ENCODE measurements at regions not wholly inside any gene's neighbourhood (a gene's known extent, or its start where the extent isn't known, plus 50 kb on each side); places are given as distances from the start of the nearest gene placed in this dataset.

DNA sequence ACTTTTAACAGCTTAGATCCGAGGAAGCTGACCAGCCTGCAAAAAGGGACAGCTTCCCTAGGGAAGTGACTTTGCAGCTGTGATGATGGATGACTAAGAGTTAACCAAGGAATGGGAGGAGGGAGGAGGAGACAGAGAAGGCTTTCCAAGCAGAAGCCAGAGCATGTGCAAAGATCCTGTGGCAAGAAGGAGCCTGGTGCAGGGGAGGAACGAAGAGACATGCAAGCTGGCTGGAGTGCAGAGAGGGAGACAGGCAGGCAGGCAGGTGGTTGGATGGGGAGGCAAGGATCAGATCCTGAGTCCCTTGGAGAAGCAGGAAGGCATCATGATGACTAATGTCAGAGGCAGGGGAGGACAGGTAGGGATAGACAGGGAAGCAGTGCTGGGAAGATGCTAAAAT lies 148.8 kb downstream of the PFKFB3 start:
- no peaks in the 10 kb centered on the region for H3K27me3 ChIP-seq (replicated peaks; ENCODE audit: control insufficient read depth, insufficient read depth, low read length, poor library complexity, severe bottlenecking)
- DNase-seq: no peak
- peaks cover 4% of the 10 kb centered on the region for H3K9me3 ChIP-seq (ENCODE audit: control insufficient read depth, low read length)
- peaks cover 23% of the 10 kb centered on the region for H3K4me1 ChIP-seq (ENCODE audit: control insufficient read depth, insufficient read depth, low read length, poor library complexity, severe bottlenecking)
- no peaks in the 10 kb centered on the region for H3K36me3 ChIP-seq (ENCODE audit: control insufficient read depth, insufficient read depth, low read length)
- no peak overlapping the region for H3K27ac ChIP-seq (ENCODE audit: insufficient read depth, low read length, poor library complexity, severe bottlenecking)
- no peak overlapping the region for H3K4me3 ChIP-seq (ENCODE audit: insufficient read depth, low read depth, low read length, poor library complexity, severe bottlenecking)

DNA sequence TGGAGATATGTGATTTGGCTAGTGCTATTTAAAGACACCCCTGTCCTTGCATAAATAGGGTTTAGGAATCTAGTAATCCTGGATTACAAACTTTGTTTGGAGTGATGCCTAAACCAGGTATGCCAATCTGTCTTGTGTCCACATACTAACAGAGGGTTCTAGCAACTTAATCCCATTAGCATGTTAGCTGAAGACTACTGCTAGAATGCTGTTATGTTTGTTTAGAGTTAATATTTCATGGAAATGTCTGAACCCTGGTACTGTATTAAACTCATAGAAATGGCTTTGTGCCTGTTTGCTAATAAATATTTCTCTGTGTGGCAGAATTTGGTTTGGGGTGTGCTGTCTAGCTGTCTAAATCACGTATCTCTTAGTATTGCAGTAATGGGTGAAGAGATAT lies 150.8 kb downstream of the PFKFB3 start:
- no peaks in the 10 kb centered on the region for H3K27me3 ChIP-seq (replicated peaks; ENCODE audit: control insufficient read depth, insufficient read depth, low read length, poor library complexity, severe bottlenecking)
- H3K4me1 ChIP-seq (ENCODE audit: control insufficient read depth, insufficient read depth, low read length, poor library complexity, severe bottlenecking): peaks cover 4% of the 10 kb centered on the region
- H3K9me3 ChIP-seq (ENCODE audit: control insufficient read depth, low read length): peaks cover 6% of the 10 kb centered on the region
- no peak overlapping the region for H3K4me3 ChIP-seq (ENCODE audit: insufficient read depth, low read depth, low read length, poor library complexity, severe bottlenecking)
- H3K36me3 ChIP-seq (ENCODE audit: control insufficient read depth, insufficient read depth, low read length): no peaks in the 10 kb centered on the region
- no peak overlapping the region for H3K27ac ChIP-seq (ENCODE audit: insufficient read depth, low read length, poor library complexity, severe bottlenecking)
- no peak for DNase-seq

DNA sequence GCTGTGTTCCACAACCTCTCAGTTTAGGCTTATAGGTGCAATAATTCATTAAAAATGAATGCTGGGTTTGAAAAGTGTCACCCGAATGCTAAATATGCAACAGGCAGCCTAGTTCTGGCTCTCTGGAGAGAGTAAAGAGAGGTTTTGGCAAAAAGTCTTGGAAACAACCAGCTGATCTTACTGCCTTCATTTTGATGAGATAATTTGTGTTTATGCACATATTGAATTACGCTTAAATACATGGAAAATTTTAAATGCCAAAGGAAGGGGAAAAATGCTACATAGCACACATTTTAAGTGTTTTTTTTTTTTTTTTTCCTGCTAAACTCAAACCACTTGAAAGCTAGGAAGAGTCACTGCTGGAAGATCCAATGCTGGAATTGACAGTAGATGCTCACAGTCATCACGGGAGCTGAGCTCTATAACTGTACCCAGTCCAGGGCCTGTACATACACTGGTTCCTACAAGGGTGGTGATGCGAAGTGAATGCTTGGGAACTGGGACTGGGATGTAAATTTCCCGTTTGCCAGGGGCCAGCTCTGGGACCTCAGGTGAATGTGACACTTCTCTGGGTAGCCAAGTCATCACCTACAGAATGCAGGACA lies 151.5 kb downstream of the PFKFB3 start:
- Histone ChIP-seq H3K27me3 (replicated peaks; ENCODE audit: control insufficient read depth, insufficient read depth, low read length, poor library complexity, severe bottlenecking) (no peaks in the 10 kb centered on the region), H3K36me3 (ENCODE audit: control insufficient read depth, insufficient read depth, low read length) (no peaks in the 10 kb centered on the region), H3K4me1 (ENCODE audit: control insufficient read depth, insufficient read depth, low read length, poor library complexity, severe bottlenecking) (no peaks in the 10 kb centered on the region), H3K27ac (ENCODE audit: insufficient read depth, low read length, poor library complexity, severe bottlenecking) (no peak overlapping the region), H3K4me3 (ENCODE audit: insufficient read depth, low read depth, low read length, poor library complexity, severe bottlenecking) (no peak overlapping the region), H3K9me3 (ENCODE audit: control insufficient read depth, low read length) (peaks cover 6% of the 10 kb centered on the region)
- no peak for DNase-seq

DNA sequence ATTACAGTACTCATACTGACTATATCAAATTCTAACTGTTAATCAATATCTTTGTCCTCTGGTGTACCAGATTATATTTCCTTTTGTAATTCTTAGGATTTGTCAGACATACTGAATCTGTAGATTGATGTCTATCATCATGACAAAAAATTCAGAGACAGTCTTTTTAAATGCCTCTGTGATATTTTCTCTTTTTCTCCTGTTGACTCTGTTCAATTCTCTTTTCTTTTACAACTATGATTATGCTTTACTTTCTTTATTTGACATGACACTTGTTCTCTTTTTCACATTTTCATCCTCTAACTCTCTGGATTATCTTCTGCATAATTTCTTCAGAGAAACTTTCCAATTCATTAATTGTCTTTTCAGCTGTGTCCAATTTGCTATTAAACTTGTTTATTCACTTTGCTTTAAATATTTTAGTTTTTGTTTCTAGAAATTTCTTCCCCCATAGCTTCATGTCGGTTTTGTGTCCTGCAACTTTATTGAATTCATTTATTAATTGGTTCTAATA lies 153.6 kb downstream of the PFKFB3 start:
- Histone ChIP-seq H3K4me3 (ENCODE audit: insufficient read depth, low read depth, low read length, poor library complexity, severe bottlenecking) (no peak overlapping the region), H3K36me3 (ENCODE audit: control insufficient read depth, insufficient read depth, low read length) (no peaks in the 10 kb centered on the region), H3K4me1 (ENCODE audit: control insufficient read depth, insufficient read depth, low read length, poor library complexity, severe bottlenecking) (no peaks in the 10 kb centered on the region), H3K27me3 (replicated peaks; ENCODE audit: control insufficient read depth, insufficient read depth, low read length, poor library complexity, severe bottlenecking) (no peaks in the 10 kb centered on the region), H3K9me3 (ENCODE audit: control insufficient read depth, low read length) (peaks cover 9% of the 10 kb centered on the region), H3K27ac (ENCODE audit: insufficient read depth, low read length, poor library complexity, severe bottlenecking) (no peak overlapping the region)
- no peak for DNase-seq

DNA sequence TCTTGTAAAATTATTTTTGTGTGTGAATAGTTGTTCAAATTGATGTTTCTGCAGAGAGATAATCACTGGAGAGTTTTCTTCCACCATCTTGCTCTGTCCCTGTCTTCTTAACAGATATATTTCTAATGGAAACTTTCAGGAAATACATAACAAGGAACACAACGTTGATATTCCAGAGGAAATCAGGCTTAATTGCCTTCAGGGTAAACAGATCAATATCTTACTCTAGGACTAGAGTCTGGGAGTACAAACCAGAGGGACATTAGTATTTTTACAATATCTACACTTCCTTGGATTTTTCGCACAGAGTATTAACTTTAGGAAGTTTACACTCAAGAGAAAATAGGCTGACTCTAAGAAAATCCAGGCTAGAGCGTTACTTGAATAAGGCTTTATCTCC lies 159.1 kb downstream of the PFKFB3 start:
- no peak for DNase-seq
- Histone ChIP-seq H3K27ac (ENCODE audit: insufficient read depth, low read length, poor library complexity, severe bottlenecking) (no peak overlapping the region), H3K36me3 (ENCODE audit: control insufficient read depth, insufficient read depth, low read length) (no peaks in the 10 kb centered on the region), H3K27me3 (replicated peaks; ENCODE audit: control insufficient read depth, insufficient read depth, low read length, poor library complexity, severe bottlenecking) (no peaks in the 10 kb centered on the region), H3K4me1 (ENCODE audit: control insufficient read depth, insufficient read depth, low read length, poor library complexity, severe bottlenecking) (no peaks in the 10 kb centered on the region), H3K9me3 (ENCODE audit: control insufficient read depth, low read length) (peaks cover 4% of the 10 kb centered on the region), H3K4me3 (ENCODE audit: insufficient read depth, low read depth, low read length, poor library complexity, severe bottlenecking) (no peak overlapping the region)

DNA sequence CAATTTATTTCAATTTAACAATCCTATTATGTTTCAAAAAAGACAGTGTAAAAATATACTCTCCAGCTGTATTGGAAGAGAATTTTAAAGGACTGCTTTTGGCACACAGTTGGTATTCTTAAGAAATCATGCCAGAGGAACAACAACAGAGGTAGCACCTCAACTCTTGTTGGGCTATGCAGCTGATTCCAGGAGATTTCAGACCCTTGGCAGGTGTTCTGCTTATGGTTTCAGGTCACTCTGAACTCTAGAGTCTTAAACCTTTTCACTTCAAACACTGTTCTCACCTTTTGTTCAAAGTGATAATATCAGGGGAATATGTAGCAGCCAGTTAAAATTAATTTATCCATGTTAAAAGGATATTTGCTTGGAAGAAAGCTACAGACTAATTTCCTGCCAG lies 160.1 kb downstream of the PFKFB3 start:
- H3K27ac ChIP-seq (ENCODE audit: insufficient read depth, low read length, poor library complexity, severe bottlenecking): no peak overlapping the region
- H3K4me3 ChIP-seq (ENCODE audit: insufficient read depth, low read depth, low read length, poor library complexity, severe bottlenecking): no peak overlapping the region
- H3K36me3 ChIP-seq (ENCODE audit: control insufficient read depth, insufficient read depth, low read length): no peaks in the 10 kb centered on the region
- no peak for DNase-seq
- H3K4me1 ChIP-seq (ENCODE audit: control insufficient read depth, insufficient read depth, low read length, poor library complexity, severe bottlenecking): no peaks in the 10 kb centered on the region
- no peaks in the 10 kb centered on the region for H3K27me3 ChIP-seq (replicated peaks; ENCODE audit: control insufficient read depth, insufficient read depth, low read length, poor library complexity, severe bottlenecking)
- H3K9me3 ChIP-seq (ENCODE audit: control insufficient read depth, low read length): peaks cover 4% of the 10 kb centered on the region

DNA sequence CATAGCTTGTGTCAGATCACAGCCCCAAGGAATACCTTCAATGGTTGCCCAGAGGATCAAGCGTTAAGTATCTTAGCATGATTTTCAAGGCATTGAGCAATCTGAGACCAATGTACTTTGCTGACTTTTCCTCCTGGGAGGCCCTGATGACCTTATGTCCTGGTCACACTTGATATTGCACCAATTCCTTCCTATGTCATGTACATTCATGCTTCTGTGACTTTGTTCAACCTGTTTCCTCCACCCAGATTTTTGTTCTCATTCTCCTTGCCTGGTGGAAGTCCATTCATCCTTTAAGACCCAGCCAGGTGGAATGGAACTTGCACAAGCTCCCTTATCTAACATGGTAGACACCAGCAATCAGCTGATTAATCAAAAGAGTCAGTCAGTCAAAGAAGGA lies 160.8 kb downstream of the PFKFB3 start:
- H3K4me1 ChIP-seq (ENCODE audit: control insufficient read depth, insufficient read depth, low read length, poor library complexity, severe bottlenecking): no peaks in the 10 kb centered on the region
- H3K4me3 ChIP-seq (ENCODE audit: insufficient read depth, low read depth, low read length, poor library complexity, severe bottlenecking): no peak overlapping the region
- H3K36me3 ChIP-seq (ENCODE audit: control insufficient read depth, insufficient read depth, low read length): no peaks in the 10 kb centered on the region
- no peak overlapping the region for H3K27ac ChIP-seq (ENCODE audit: insufficient read depth, low read length, poor library complexity, severe bottlenecking)
- H3K9me3 ChIP-seq (ENCODE audit: control insufficient read depth, low read length): peaks cover 4% of the 10 kb centered on the region
- no peaks in the 10 kb centered on the region for H3K27me3 ChIP-seq (replicated peaks; ENCODE audit: control insufficient read depth, insufficient read depth, low read length, poor library complexity, severe bottlenecking)
- no peak for DNase-seq

DNA sequence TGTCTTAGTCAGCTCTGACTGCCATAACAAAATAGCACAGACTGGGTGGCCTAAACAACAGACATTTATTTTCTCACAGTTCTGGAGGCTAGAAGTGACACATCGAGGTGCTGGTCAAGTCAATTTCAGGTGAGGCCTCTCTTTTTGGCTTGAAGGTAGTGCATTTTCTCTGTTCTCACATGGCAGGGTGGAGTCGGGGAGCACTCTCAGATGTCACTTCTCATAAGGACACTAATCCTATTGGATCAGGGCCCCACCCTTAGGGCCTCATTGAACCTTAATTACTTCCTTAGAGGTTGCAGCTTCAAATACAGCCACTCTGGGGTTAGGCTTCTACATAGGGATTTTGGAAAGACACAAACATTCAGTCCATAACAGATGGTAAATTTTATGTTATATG lies 161.6 kb downstream of the PFKFB3 start:
- H3K4me1 ChIP-seq (ENCODE audit: control insufficient read depth, insufficient read depth, low read length, poor library complexity, severe bottlenecking): no peaks in the 10 kb centered on the region
- no peak for DNase-seq
- no peaks in the 10 kb centered on the region for H3K36me3 ChIP-seq (ENCODE audit: control insufficient read depth, insufficient read depth, low read length)
- no peak overlapping the region for H3K4me3 ChIP-seq (ENCODE audit: insufficient read depth, low read depth, low read length, poor library complexity, severe bottlenecking)
- H3K9me3 ChIP-seq (ENCODE audit: control insufficient read depth, low read length): peaks cover 4% of the 10 kb centered on the region
- no peaks in the 10 kb centered on the region for H3K27me3 ChIP-seq (replicated peaks; ENCODE audit: control insufficient read depth, insufficient read depth, low read length, poor library complexity, severe bottlenecking)
- no peak overlapping the region for H3K27ac ChIP-seq (ENCODE audit: insufficient read depth, low read length, poor library complexity, severe bottlenecking)

DNA sequence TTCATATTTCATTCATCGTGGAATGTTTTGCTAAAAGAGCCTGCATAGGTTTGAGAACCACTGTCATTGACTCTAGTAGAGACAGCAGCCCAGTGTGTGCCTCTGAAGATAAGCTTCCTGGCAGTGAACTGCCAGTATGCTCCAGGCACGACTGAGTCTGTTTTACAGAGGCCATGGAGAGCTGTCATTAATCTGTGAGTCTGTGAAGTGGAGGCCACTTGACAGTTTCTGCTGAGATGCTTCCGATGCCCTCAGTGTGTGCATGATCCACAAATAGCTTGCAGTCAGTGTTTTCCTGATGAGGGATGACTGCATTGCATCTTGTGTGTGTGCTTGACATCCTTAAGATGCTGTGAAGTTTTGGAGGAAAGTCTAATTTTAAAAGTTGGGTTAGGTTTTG lies 162.2 kb downstream of the PFKFB3 start:
- Histone ChIP-seq H3K27ac (ENCODE audit: insufficient read depth, low read length, poor library complexity, severe bottlenecking) (no peak overlapping the region), H3K36me3 (ENCODE audit: control insufficient read depth, insufficient read depth, low read length) (no peaks in the 10 kb centered on the region), H3K4me1 (ENCODE audit: control insufficient read depth, insufficient read depth, low read length, poor library complexity, severe bottlenecking) (no peaks in the 10 kb centered on the region), H3K27me3 (replicated peaks; ENCODE audit: control insufficient read depth, insufficient read depth, low read length, poor library complexity, severe bottlenecking) (no peaks in the 10 kb centered on the region), H3K4me3 (ENCODE audit: insufficient read depth, low read depth, low read length, poor library complexity, severe bottlenecking) (no peak overlapping the region), H3K9me3 (ENCODE audit: control insufficient read depth, low read length) (peaks cover 4% of the 10 kb centered on the region)
- DNase-seq: no peak

DNA sequence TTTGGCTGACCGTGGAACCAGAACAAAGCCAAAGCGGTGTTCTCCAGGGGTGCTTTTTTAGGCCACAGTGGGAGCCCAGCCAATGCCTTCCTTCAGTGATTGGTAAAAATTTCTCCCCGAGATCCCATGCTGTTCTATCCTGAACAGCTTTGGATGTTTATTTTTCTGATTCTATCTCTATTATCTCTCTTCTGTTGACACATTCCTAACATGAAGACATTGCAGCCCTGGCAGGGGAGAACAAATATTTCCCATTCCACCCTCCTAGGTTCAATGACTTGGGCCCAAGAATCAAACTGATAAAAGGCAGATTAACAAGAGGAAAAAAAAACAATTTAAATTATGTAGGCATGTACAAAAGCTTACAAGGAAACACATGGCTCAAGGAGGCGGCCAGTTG lies 162.7 kb downstream of the PFKFB3 start:
- no peak overlapping the region for H3K27ac ChIP-seq (ENCODE audit: insufficient read depth, low read length, poor library complexity, severe bottlenecking)
- H3K4me1 ChIP-seq (ENCODE audit: control insufficient read depth, insufficient read depth, low read length, poor library complexity, severe bottlenecking): no peaks in the 10 kb centered on the region
- H3K4me3 ChIP-seq (ENCODE audit: insufficient read depth, low read depth, low read length, poor library complexity, severe bottlenecking): no peak overlapping the region
- H3K9me3 ChIP-seq (ENCODE audit: control insufficient read depth, low read length): peaks cover 2% of the 10 kb centered on the region
- H3K36me3 ChIP-seq (ENCODE audit: control insufficient read depth, insufficient read depth, low read length): no peaks in the 10 kb centered on the region
- no peak for DNase-seq
- no peaks in the 10 kb centered on the region for H3K27me3 ChIP-seq (replicated peaks; ENCODE audit: control insufficient read depth, insufficient read depth, low read length, poor library complexity, severe bottlenecking)

All from effector memory CD4-positive, alpha-beta T cell (primary cell).